ENCODE measurements at regions not wholly inside any gene's neighbourhood (a gene's known extent, or its start where the extent isn't known, plus 50 kb on each side); places are given as distances from the start of the nearest gene placed in this dataset.

DNA sequence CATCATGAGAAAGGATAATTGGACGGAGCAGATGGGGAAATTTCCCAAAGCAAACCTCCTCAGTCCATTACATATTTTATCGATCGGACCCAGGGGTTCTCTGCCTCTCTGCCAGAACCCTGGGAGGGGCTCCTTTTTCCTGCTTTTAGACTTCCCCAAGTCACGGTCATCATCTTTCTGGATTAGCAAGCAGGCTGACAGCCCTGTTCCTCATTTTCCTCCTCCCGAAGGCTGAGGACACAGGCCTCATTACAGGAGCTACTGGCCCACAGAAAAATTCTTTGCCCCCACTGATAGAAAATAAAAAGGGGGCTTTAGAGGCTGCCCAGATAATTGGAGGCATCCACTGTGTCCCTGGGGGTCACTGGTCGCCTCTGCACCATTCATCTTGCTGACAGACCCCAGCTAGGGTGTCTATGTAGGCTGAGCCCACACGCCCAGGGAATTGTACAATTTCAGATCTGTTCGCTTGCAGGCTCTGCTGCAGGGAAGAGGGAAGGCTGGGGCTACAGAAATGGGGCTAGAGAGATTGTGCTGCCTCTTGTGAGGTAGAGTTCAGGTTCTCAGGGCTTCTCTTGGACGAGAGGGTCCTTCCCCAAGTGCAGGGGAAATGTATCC lies 125.7 kb upstream of the SDK1 start:
- Mint-ChIP-seq H3K4me1 (ENCODE audit: low read depth, unreplicated experiment) (no peaks in the 10 kb centered on the region), H3K27ac (ENCODE audit: unreplicated experiment) (no peak overlapping the region), H3K36me3 (ENCODE audit: low read depth, unreplicated experiment) (no peaks in the 10 kb centered on the region), H3K4me3 (ENCODE audit: unreplicated experiment) (no peak overlapping the region), H3K27me3 (ENCODE audit: low read depth, unreplicated experiment) (peaks cover 32% of the 10 kb centered on the region), H3K9me3 (ENCODE audit: unreplicated experiment) (peaks cover 6% of the 10 kb centered on the region)
- Histone ChIP-seq H3K27me3 (ENCODE audit: insufficient read depth, low read length) (peaks cover 2% of the 10 kb centered on the region), H3K36me3 (ENCODE audit: insufficient read depth, low read length) (no peaks in the 10 kb centered on the region), H3K4me1 (ENCODE audit: insufficient read depth, low read length) (no peaks in the 10 kb centered on the region), H3K27ac (ENCODE audit: low read depth, low read length) (no peak overlapping the region), H3K4me2 (ENCODE audit: low read length) (no peak overlapping the region), H3K9ac (ENCODE audit: low read length) (no peak overlapping the region), H4K20me1 (ENCODE audit: insufficient read depth, low read length) (no peaks in the 10 kb centered on the region), H3K9me3 (ENCODE audit: insufficient read depth, low read depth, low read length) (no peaks in the 10 kb centered on the region), H3K79me2 (ENCODE audit: insufficient read depth, low read length) (no peaks in the 10 kb centered on the region), H3K4me3 (ENCODE audit: insufficient read depth, low read depth, low read length) (no peak overlapping the region), H2AFZ (ENCODE audit: low read depth, low read length) (no peak overlapping the region)
- FAIRE-seq (no peak), DNase-seq (ENCODE audit: low read depth) (no peak)
- TF ChIP-seq EZH2 (IDR thresholded peaks at IDR 0.05; ENCODE audit: insufficient read depth, low read length): no peak
- TF ChIP-seq, protein P1, sequence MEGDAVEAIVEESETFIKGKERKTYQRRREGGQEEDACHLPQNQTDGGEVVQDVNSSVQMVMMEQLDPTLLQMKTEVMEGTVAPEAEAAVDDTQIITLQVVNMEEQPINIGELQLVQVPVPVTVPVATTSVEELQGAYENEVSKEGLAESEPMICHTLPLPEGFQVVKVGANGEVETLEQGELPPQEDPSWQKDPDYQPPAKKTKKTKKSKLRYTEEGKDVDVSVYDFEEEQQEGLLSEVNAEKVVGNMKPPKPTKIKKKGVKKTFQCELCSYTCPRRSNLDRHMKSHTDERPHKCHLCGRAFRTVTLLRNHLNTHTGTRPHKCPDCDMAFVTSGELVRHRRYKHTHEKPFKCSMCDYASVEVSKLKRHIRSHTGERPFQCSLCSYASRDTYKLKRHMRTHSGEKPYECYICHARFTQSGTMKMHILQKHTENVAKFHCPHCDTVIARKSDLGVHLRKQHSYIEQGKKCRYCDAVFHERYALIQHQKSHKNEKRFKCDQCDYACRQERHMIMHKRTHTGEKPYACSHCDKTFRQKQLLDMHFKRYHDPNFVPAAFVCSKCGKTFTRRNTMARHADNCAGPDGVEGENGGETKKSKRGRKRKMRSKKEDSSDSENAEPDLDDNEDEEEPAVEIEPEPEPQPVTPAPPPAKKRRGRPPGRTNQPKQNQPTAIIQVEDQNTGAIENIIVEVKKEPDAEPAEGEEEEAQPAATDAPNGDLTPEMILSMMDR (IDR thresholded peaks at IDR 0.05; ENCODE audit: insufficient read depth, low read depth, low read length): no peak

DNA sequence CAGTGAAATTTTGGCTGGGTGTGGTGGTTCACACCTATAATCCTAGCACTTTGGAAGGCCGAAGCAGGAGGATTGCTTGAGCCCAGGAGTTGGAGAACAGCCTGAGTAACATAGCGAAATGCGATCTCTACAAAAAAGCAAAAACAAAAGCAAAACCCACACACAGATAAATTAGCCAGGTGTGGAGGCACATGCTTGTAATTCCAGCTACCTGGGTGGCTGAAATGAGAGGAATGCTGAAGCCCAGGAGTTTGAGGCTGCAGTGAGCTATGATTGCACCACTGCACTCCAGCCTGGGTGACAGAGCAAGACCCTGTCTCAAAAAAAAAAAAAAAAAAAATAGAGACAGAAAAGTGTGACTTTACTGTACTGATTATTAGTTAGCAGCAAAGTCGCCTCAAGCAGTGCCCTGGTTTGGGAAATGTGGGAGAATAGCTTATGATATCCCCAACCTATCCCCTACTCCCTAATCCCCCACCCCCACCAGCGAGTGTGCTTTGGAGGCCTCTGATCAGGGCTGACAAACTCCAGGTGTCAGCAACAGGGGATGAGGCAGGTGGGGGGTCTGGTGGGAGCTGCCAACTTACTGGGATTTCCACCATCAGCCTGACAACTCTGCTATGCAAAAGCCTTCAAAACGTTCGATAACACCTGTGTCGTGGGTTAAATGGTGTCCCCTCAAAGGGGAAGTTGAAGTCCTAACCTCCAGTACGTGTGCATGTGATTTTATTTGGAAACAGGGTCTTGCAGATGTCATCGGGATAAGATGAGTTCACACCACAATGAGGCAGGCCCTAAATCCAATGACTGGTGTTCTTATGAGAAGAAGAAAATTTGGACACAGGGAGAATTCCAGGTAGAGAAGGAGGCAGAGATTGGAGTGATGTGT lies 124.7 kb upstream of the SDK1 start:
- FAIRE-seq (no peak), DNase-seq (ENCODE audit: low read depth) (no peak)
- no peaks in the 10 kb centered on the region for H3K4me1 Mint-ChIP-seq (ENCODE audit: low read depth, unreplicated experiment)
- peaks cover 28% of the 10 kb centered on the region for H3K27me3 Mint-ChIP-seq (ENCODE audit: low read depth, unreplicated experiment)
- H3K27me3 ChIP-seq (ENCODE audit: insufficient read depth, low read length): peaks cover 2% of the 10 kb centered on the region
- H3K9me3 Mint-ChIP-seq (ENCODE audit: unreplicated experiment): peaks cover 6% of the 10 kb centered on the region
- H2AFZ ChIP-seq (ENCODE audit: low read depth, low read length): no peak overlapping the region
- no peak overlapping the region for H3K27ac ChIP-seq (ENCODE audit: low read depth, low read length)
- H3K4me3 Mint-ChIP-seq (ENCODE audit: unreplicated experiment): no peak overlapping the region
- H3K4me2 ChIP-seq (ENCODE audit: low read length): no peak overlapping the region
- H3K36me3 ChIP-seq (ENCODE audit: insufficient read depth, low read length): no peaks in the 10 kb centered on the region
- H3K9me3 ChIP-seq (ENCODE audit: insufficient read depth, low read depth, low read length): no peaks in the 10 kb centered on the region
- no peak overlapping the region for H3K27ac Mint-ChIP-seq (ENCODE audit: unreplicated experiment)
- H3K36me3 Mint-ChIP-seq (ENCODE audit: low read depth, unreplicated experiment): no peaks in the 10 kb centered on the region
- no peak overlapping the region for H3K9ac ChIP-seq (ENCODE audit: low read length)
- no peaks in the 10 kb centered on the region for H3K4me1 ChIP-seq (ENCODE audit: insufficient read depth, low read length)
- H3K4me3 ChIP-seq (ENCODE audit: insufficient read depth, low read depth, low read length): no peak overlapping the region
- no peaks in the 10 kb centered on the region for H4K20me1 ChIP-seq (ENCODE audit: insufficient read depth, low read length)
- TF ChIP-seq, protein P1 (IDR thresholded peaks at IDR 0.05; ENCODE audit: insufficient read depth, low read depth, low read length): no peak
- no peak for TF ChIP-seq EZH2 (IDR thresholded peaks at IDR 0.05; ENCODE audit: insufficient read depth, low read length)
- H3K79me2 ChIP-seq (ENCODE audit: insufficient read depth, low read length): no peaks in the 10 kb centered on the region

DNA sequence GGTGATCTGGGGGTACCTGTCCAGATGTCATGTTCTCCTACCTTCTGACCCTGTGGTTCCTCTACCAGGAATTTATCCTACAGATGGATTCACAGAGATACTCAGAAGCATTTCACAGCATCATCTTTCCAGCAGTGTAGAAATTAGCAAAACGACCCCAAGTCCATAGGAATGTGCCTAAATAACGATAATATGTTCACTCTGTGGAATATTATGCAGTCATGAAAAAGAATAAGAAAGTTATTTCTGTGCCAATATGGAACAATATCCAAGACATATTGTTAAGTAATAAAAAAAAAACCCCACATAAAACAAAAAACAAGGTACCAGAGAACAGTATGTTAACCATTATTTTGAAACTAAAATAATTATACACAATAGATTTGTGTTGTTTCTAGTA lies 123.8 kb upstream of the SDK1 start:
- Histone ChIP-seq H3K36me3 (ENCODE audit: insufficient read depth, low read length) (no peaks in the 10 kb centered on the region), H2AFZ (ENCODE audit: low read depth, low read length) (no peak overlapping the region), H3K4me3 (ENCODE audit: insufficient read depth, low read depth, low read length) (no peak overlapping the region), H3K27me3 (ENCODE audit: insufficient read depth, low read length) (peaks cover 2% of the 10 kb centered on the region), H3K9me3 (ENCODE audit: insufficient read depth, low read depth, low read length) (no peaks in the 10 kb centered on the region), H3K79me2 (ENCODE audit: insufficient read depth, low read length) (no peaks in the 10 kb centered on the region), H3K9ac (ENCODE audit: low read length) (no peak overlapping the region), H3K27ac (ENCODE audit: low read depth, low read length) (no peak overlapping the region), H3K4me2 (ENCODE audit: low read length) (no peak overlapping the region), H3K4me1 (ENCODE audit: insufficient read depth, low read length) (no peaks in the 10 kb centered on the region), H4K20me1 (ENCODE audit: insufficient read depth, low read length) (no peaks in the 10 kb centered on the region)
- Mint-ChIP-seq H3K9me3 (ENCODE audit: unreplicated experiment) (no peaks in the 10 kb centered on the region), H3K27me3 (ENCODE audit: low read depth, unreplicated experiment) (peaks cover 31% of the 10 kb centered on the region), H3K36me3 (ENCODE audit: low read depth, unreplicated experiment) (no peaks in the 10 kb centered on the region), H3K4me1 (ENCODE audit: low read depth, unreplicated experiment) (no peaks in the 10 kb centered on the region), H3K4me3 (ENCODE audit: unreplicated experiment) (no peak overlapping the region), H3K27ac (ENCODE audit: unreplicated experiment) (no peak overlapping the region)
- TF ChIP-seq, protein P1 (IDR thresholded peaks at IDR 0.05; ENCODE audit: insufficient read depth, low read depth, low read length): no peak
- TF ChIP-seq EZH2 (IDR thresholded peaks at IDR 0.05; ENCODE audit: insufficient read depth, low read length): no peak
- DNase-seq (ENCODE audit: low read depth) (no peak), FAIRE-seq (no peak)

Measured in astrocyte (in vitro differentiated cells and primary cell).